IMR-90 (cell line): ENCODE measurements at regions not wholly inside any gene's neighbourhood (a gene's known extent, or its start where the extent isn't known, plus 50 kb on each side); places are given as distances from the start of the nearest gene placed in this dataset.

Experiments
- ATAC-seq: fragments of 200-7000 bp; cut with Tn5 transposase; 2 replicates; pipeline ENCODE4 v1.9.1; 2020; ENCODE audit warnings: low read depth, mild to moderate bottlenecking, moderate library complexity
- BruUV-seq: library from RNA; stranded (reverse); fragments of 400-500 nt; replicated peaks from 2 replicates; lab custom pipeline; 2021; lab: Mats Ljungman, UMichigan
- CTCF ChIA-PET: fragments of 300-600 bp; formaldehyde crosslinking; extraction: SDS; loops from one replicate; lab custom pipeline; 2021; ENCODE audit warnings: antibody characterized with exemption; lab: Yijun Ruan, JAX
- POLR2A ChIA-PET: fragments of 300-600 bp; sonication (Branson Sonifier 250); formaldehyde crosslinking; loops from one replicate; lab custom pipeline; 2022; ENCODE audit warnings: antibody characterized with exemption; ENCODE audit not compliant: unreplicated experiment; lab: Charles Lee
- DNase-seq: peaks from one replicate; pipeline ENCODE4 v3.0.0; 2013
- H2AFZ ChIP-seq: replicated peaks from 2 replicates; pipeline ENCODE3; 2013; ENCODE audit warnings: low read length, mild to moderate bottlenecking; ENCODE audit not compliant: poor library complexity
- H2AK5ac ChIP-seq: 2 replicates; pipeline ENCODE4 v1.6.1; 2013; ENCODE audit warnings: low read depth, low read length, inconsistent platforms
- H2AK9ac ChIP-seq: replicated peaks from 2 replicates; pipeline ENCODE3; 2013; ENCODE audit warnings: mild to moderate bottlenecking, low read depth, low read length, moderate library complexity; ENCODE audit not compliant: poor library complexity
- H2BK120ac ChIP-seq: 2 replicates; pipeline ENCODE4 v1.6.1; 2013; ENCODE audit warnings: low read depth, low read length, inconsistent platforms
- H2BK15ac ChIP-seq: 3 replicates; pipeline ENCODE4 v1.6.1; 2013; ENCODE audit warnings: low read depth, low read length, inconsistent platforms
- H2BK20ac ChIP-seq: 2 replicates; pipeline ENCODE4 v1.6.1; 2013; ENCODE audit warnings: low read depth, mild to moderate bottlenecking, inconsistent platforms, low read length, moderate library complexity
- H2BK5ac ChIP-seq: 2 replicates; pipeline ENCODE4 v1.6.1; 2013; ENCODE audit warnings: mild to moderate bottlenecking, low read depth, low read length, inconsistent platforms; ENCODE audit not compliant: poor library complexity, severe bottlenecking
- H3K14ac ChIP-seq: replicated peaks from 2 replicates; pipeline ENCODE4 v1.6.1; 2013; ENCODE audit warnings: low read depth, low read length, inconsistent platforms
- H3K18ac ChIP-seq: 2 replicates; pipeline ENCODE4 v1.6.1; 2013; ENCODE audit warnings: low read depth, low read length, control low read depth
- H3K23ac ChIP-seq: 2 replicates; pipeline ENCODE4 v1.6.1; 2013; ENCODE audit warnings: low read depth, low read length, inconsistent platforms
- H3K27ac ChIP-seq: 2 replicates; pipeline ENCODE4 v1.5.1; 2013; ENCODE audit warnings: mild to moderate bottlenecking, control low read depth, low read length; ENCODE audit not compliant: insufficient read depth
- H3K27me3 ChIP-seq: 2 replicates; pipeline ENCODE4 v1.6.1; 2013; ENCODE audit warnings: low read length; ENCODE audit not compliant: control insufficient read depth, insufficient read depth
- H3K36me3 ChIP-seq: 2 replicates; pipeline ENCODE4 v1.6.1; 2013; ENCODE audit warnings: low read length, mixed read lengths; ENCODE audit not compliant: control insufficient read depth, insufficient read depth
- H3K4ac ChIP-seq: 2 replicates; pipeline ENCODE4 v1.6.1; 2013; ENCODE audit warnings: low read depth, low read length, inconsistent platforms
- H3K4me1 ChIP-seq: 2 replicates; pipeline ENCODE4 v1.6.1; 2013; ENCODE audit warnings: low read length, mixed read lengths; ENCODE audit not compliant: control insufficient read depth, insufficient read depth
- H3K4me2 ChIP-seq: 2 replicates; pipeline ENCODE4 v1.6.1; 2013; ENCODE audit warnings: low read depth, mild to moderate bottlenecking, control low read depth, low read length, moderate library complexity
- H3K4me3 ChIP-seq: 2 replicates; pipeline ENCODE4 v1.5.1; 2013; ENCODE audit warnings: low read depth, mild to moderate bottlenecking, control low read depth, low read length, moderate library complexity; ENCODE audit not compliant: insufficient read depth
- H3K56ac ChIP-seq: 2 replicates; pipeline ENCODE4 v1.6.1; 2013; ENCODE audit warnings: low read length, inconsistent platforms; ENCODE audit not compliant: insufficient read depth; ENCODE audit errors: extremely low read depth
- H3K79me1 ChIP-seq, 2 experiments: 2 replicates each; pipeline ENCODE4 v1.6.1; 2013; ENCODE audit warnings: low read length in 2 of 2, inconsistent platforms in 1 of 2, low read depth in 1 of 2
- H3K9ac ChIP-seq: 2 replicates; pipeline ENCODE4 v1.6.1; 2013; ENCODE audit warnings: low read depth, low read length, control low read depth
- H3K9me1 ChIP-seq: 2 replicates; pipeline ENCODE4 v1.6.1; 2013; ENCODE audit warnings: low read length, inconsistent platforms; ENCODE audit not compliant: insufficient read depth
- H3K9me3 ChIP-seq: 2 replicates; pipeline ENCODE4 v1.6.1; 2013; ENCODE audit warnings: low read length; ENCODE audit not compliant: control insufficient read depth, insufficient read depth
- H4K20me1 ChIP-seq: 2 replicates; pipeline ENCODE4 v1.6.1; 2013; ENCODE audit warnings: low read length, inconsistent platforms; ENCODE audit not compliant: insufficient read depth
- H4K5ac ChIP-seq: 2 replicates; pipeline ENCODE4 v1.6.1; 2013; ENCODE audit warnings: mild to moderate bottlenecking, low read depth, low read length, control low read depth
- H4K8ac ChIP-seq, 2 experiments: 2 replicates each; pipeline ENCODE4 v1.6.1; 2013; ENCODE audit warnings: low read depth in 2 of 2, low read length in 2 of 2, control low read depth in 1 of 2, inconsistent platforms in 1 of 2
- H4K91ac ChIP-seq: 2 replicates; pipeline ENCODE4 v1.6.1; 2013; ENCODE audit warnings: low read depth, low read length, inconsistent platforms; ENCODE audit not compliant: insufficient read depth
- CTCF ChIP-seq: conservative IDR thresholded peaks from 2 replicates; pipeline ENCODE4 v1.5.1; 2012; ENCODE audit warnings: mild to moderate bottlenecking, low read depth, low read length, improper control_type of control experiment
- MXI1 ChIP-seq: IDR thresholded peaks from 2 replicates; pipeline ENCODE4 v1.6.1; 2012; ENCODE audit warnings: low read depth, mild to moderate bottlenecking, low read length, moderate library complexity, borderline replicate concordance
- POLR2A ChIP-seq: IDR thresholded peaks from 2 replicates; pipeline ENCODE4 v1.6.1; 2012; ENCODE audit warnings: mild to moderate bottlenecking, low read depth, low read length
- SMC3 ChIP-seq: fragments of 150-350 bp; IDR thresholded peaks from 2 replicates; pipeline ENCODE4 v1.6.1; 2016; ENCODE audit warnings: low read depth, mild to moderate bottlenecking, antibody characterized with exemption, low read length, moderate library complexity
- dilution Hi-C: fragments of 300-500 bp; cut with HindIII; formaldehyde crosslinking; loops from one replicate; pipeline ENCODE4 v1.14.3; 2018; ENCODE audit warnings: low sequenced_read_pairs; ENCODE audit not compliant: unreplicated experiment
- in situ Hi-C: fragments of 300-500 bp; cut with MboI; formaldehyde crosslinking; loops from 3 replicates; pipeline ENCODE4 v1.14.3; 2019; ENCODE audit warnings: low sequenced_read_pairs, inconsistent platforms, mixed read lengths
- intact Hi-C: fragments of 100-400 bp; cut with micrococcal nuclease; formaldehyde crosslinking; loops from 2 replicates; pipeline ENCODE4 v1.10.0; 2022

GRCh38 chr10:44858988-44859387, 52.1 kb upstream of the TMEM72 start:
- Histone ChIP-seq H2AK5ac (peak overlapping the region; percentile 39; the same call in 1 of the 2 replicates), H3K23ac (no peak overlapping the region), H2BK5ac (no peak overlapping the region), H3K27ac (no peak overlapping the region), H2AK9ac (no peak overlapping the region), H3K79me1 (no peaks in the 10 kb centered on the region), H3K9me3 (no peaks in the 10 kb centered on the region), H4K20me1 (no peaks in the 10 kb centered on the region), H3K14ac (0 out of 2 replicates have a peak overlapping the region, but pooled peaks have one; percentile 13), H3K56ac (no peak overlapping the region), H2BK15ac (peak overlapping the region; percentile 77; the same call in 2 of the 3 replicates), H3K36me3 (no peaks in the 10 kb centered on the region), H3K18ac (no peak overlapping the region), H3K4ac (no peak overlapping the region), H3K9ac (no peak overlapping the region), H4K8ac (no peak overlapping the region), H2AFZ (no peak overlapping the region), H3K27me3 (no peaks in the 10 kb centered on the region), H3K4me2 (no peak overlapping the region), H4K91ac (no peak overlapping the region), H3K4me1 (peaks cover 4% of the 10 kb centered on the region; the same call in 1 of the 2 replicates), H3K9me1 (peaks cover 10% of the 10 kb centered on the region), H2BK20ac (peak overlapping the region; percentile 36; the same call in 1 of the 2 replicates), H2BK120ac (0 out of 2 replicates have a peak overlapping the region, but pooled peaks have one; percentile 46), H3K4me3 (no peak overlapping the region), H4K5ac (no peak overlapping the region)
- dilution Hi-C loops: no loop called here
- DNase-seq: peak; percentile 8
- in situ Hi-C loops: loop anchor here (25.0 kb wide), 1 partner anchor 797 kb away; no protein-coding TSS in a partner anchor
- POLR2A ChIA-PET: no interaction called here
- no peak for ATAC-seq
- CTCF ChIA-PET: no interaction called here
- BruUV-seq: no TSS peak
- intact Hi-C loops: loop anchor here (10.0 kb wide), 2 partner anchors 124 to 294 kb away; no protein-coding TSS in a partner anchor
- TF ChIP-seq CTCF (no peak), SMC3 (no peak), POLR2A (no peak), MXI1 (no peak)
